ENCODE measurements at regions not wholly inside any gene's neighbourhood (a gene's known extent, or its start where the extent isn't known, plus 50 kb on each side); places are given as distances from the start of the nearest gene placed in this dataset.

GRCh38 chr16:7171151-7171550 is 161.5 kb upstream of the RBFOX1 start:
- no peak for TF ChIP-seq CTCF (conservative IDR thresholded peaks at IDR 0.05)
- H3K36me3 Mint-ChIP-seq (ENCODE audit: low read depth), result no peaks in the 10 kb centered on the region
- H3K4me1 Mint-ChIP-seq, result no peaks in the 10 kb centered on the region
- peaks cover 35% of the 10 kb centered on the region for H3K27me3 Mint-ChIP-seq (ENCODE audit: low read depth)
- H3K27ac Mint-ChIP-seq (ENCODE audit: unreplicated experiment), result no peak overlapping the region
- no peaks in the 10 kb centered on the region for H3K9me3 Mint-ChIP-seq
- no peak for DNase-seq (ENCODE audit: low read depth, low spot score)
- no peak overlapping the region for H3K4me3 Mint-ChIP-seq

- H3K4me1 Mint-ChIP-seq, result no peaks in the 10 kb centered on the region
- DNase-seq (ENCODE audit: low read depth, low spot score), result no peak
- no peak overlapping the region for H3K4me3 Mint-ChIP-seq
- H3K27ac Mint-ChIP-seq (ENCODE audit: unreplicated experiment), result no peak overlapping the region
- H3K36me3 Mint-ChIP-seq (ENCODE audit: low read depth), result no peaks in the 10 kb centered on the region
- peaks cover 40% of the 10 kb centered on the region for H3K27me3 Mint-ChIP-seq (ENCODE audit: low read depth)
- no peak for TF ChIP-seq CTCF (conservative IDR thresholded peaks at IDR 0.05)
- no peaks in the 10 kb centered on the region for H3K9me3 Mint-ChIP-seq
Observed at GRCh38 chr16:7167626-7168025, 165.0 kb upstream of the RBFOX1 start.

- TF ChIP-seq CTCF (conservative IDR thresholded peaks at IDR 0.05), result no peak
- no peak for DNase-seq (ENCODE audit: low read depth, low spot score)
- H3K4me3 Mint-ChIP-seq, result no peak overlapping the region
- H3K9me3 Mint-ChIP-seq, result no peaks in the 10 kb centered on the region
- no peak overlapping the region for H3K27ac Mint-ChIP-seq (ENCODE audit: unreplicated experiment)
- H3K4me1 Mint-ChIP-seq, result no peaks in the 10 kb centered on the region
- H3K27me3 Mint-ChIP-seq (ENCODE audit: low read depth), result peaks cover 69% of the 10 kb centered on the region
- H3K36me3 Mint-ChIP-seq (ENCODE audit: low read depth), result no peaks in the 10 kb centered on the region
Observed at GRCh38 chr16:7161891-7162290, 170.8 kb upstream of the RBFOX1 start.

- Mint-ChIP-seq H3K27me3 (ENCODE audit: low read depth) (peaks cover 66% of the 10 kb centered on the region), H3K4me1 (no peaks in the 10 kb centered on the region), H3K27ac (ENCODE audit: unreplicated experiment) (no peak overlapping the region), H3K9me3 (no peaks in the 10 kb centered on the region), H3K36me3 (ENCODE audit: low read depth) (no peaks in the 10 kb centered on the region), H3K4me3 (no peak overlapping the region)
- no peak for DNase-seq (ENCODE audit: low read depth, low spot score)
- TF ChIP-seq CTCF (conservative IDR thresholded peaks at IDR 0.05), result no peak
Observed at GRCh38 chr16:7160093-7160492, 172.6 kb upstream of the RBFOX1 start.

- Mint-ChIP-seq H3K4me1 (no peaks in the 10 kb centered on the region), H3K36me3 (ENCODE audit: low read depth) (no peaks in the 10 kb centered on the region), H3K9me3 (no peaks in the 10 kb centered on the region), H3K4me3 (no peak overlapping the region), H3K27me3 (ENCODE audit: low read depth) (peaks cover 56% of the 10 kb centered on the region), H3K27ac (ENCODE audit: unreplicated experiment) (no peak overlapping the region)
- DNase-seq (ENCODE audit: low read depth, low spot score), result no peak
- no peak for TF ChIP-seq CTCF (conservative IDR thresholded peaks at IDR 0.05)
Observed at GRCh38 chr16:7158481-7158880, 174.2 kb upstream of the RBFOX1 start.

GRCh38 chr16:7150230-7150629 is 182.4 kb upstream of the RBFOX1 start:
- no peaks in the 10 kb centered on the region for H3K27me3 Mint-ChIP-seq (ENCODE audit: low read depth)
- H3K36me3 Mint-ChIP-seq (ENCODE audit: low read depth), result no peaks in the 10 kb centered on the region
- no peak for TF ChIP-seq CTCF (conservative IDR thresholded peaks at IDR 0.05)
- no peaks in the 10 kb centered on the region for H3K9me3 Mint-ChIP-seq
- H3K4me1 Mint-ChIP-seq, result peaks cover 13% of the 10 kb centered on the region
- no peak overlapping the region for H3K27ac Mint-ChIP-seq (ENCODE audit: unreplicated experiment)
- no peak overlapping the region for H3K4me3 Mint-ChIP-seq
- DNase-seq (ENCODE audit: low read depth, low spot score), result no peak
